Astrocyte (in vitro differentiated cells and primary cell): ENCODE measurements at regions not wholly inside any gene's neighbourhood (a gene's known extent, or its start where the extent isn't known, plus 50 kb on each side); places are given as distances from the start of the nearest gene placed in this dataset.

Experiments used
- DNase-seq: peaks from one replicate; pipeline ENCODE4 v3.0.0-alpha.2; 2010; ENCODE audit warnings: low read depth
- FAIRE-seq: peaks from 2 replicates; lab custom pipeline; 2011; peaks lifted over from hg19 to GRCh38; lab: Jason Lieb, UNC
- H2AFZ ChIP-seq: 2 replicates; pipeline ENCODE4 v1.6.0; 2012; ENCODE audit warnings: low read depth, low read length, inconsistent platforms
- H3K27ac ChIP-seq: 2 replicates; pipeline ENCODE4 v1.5.1; 2011; ENCODE audit warnings: low read depth, low read length, inconsistent platforms
- H3K27me3 ChIP-seq: 2 replicates; pipeline ENCODE4 v1.6.0; 2011; ENCODE audit warnings: low read length, inconsistent platforms; ENCODE audit not compliant: insufficient read depth
- H3K36me3 ChIP-seq: 2 replicates; pipeline ENCODE4 v1.5.1; 2011; ENCODE audit warnings: low read length, inconsistent platforms; ENCODE audit not compliant: insufficient read depth
- H3K4me1 ChIP-seq: 2 replicates; pipeline ENCODE4 v1.5.1; 2011; ENCODE audit warnings: low read length, inconsistent platforms; ENCODE audit not compliant: insufficient read depth
- H3K4me2 ChIP-seq: 2 replicates; pipeline ENCODE4 v1.6.0; 2012; ENCODE audit warnings: low read length, inconsistent platforms
- H3K4me3 ChIP-seq: 2 replicates; pipeline ENCODE4 v1.5.1; 2011; ENCODE audit warnings: low read depth, mild to moderate bottlenecking, low read length, inconsistent platforms; ENCODE audit not compliant: insufficient read depth
- H3K79me2 ChIP-seq: 2 replicates; pipeline ENCODE4 v1.6.0; 2012; ENCODE audit warnings: mild to moderate bottlenecking, low read length, inconsistent platforms; ENCODE audit not compliant: insufficient read depth
- H3K9ac ChIP-seq: 2 replicates; pipeline ENCODE4 v1.6.0; 2012; ENCODE audit warnings: mild to moderate bottlenecking, low read length, inconsistent platforms
- H3K9me3 ChIP-seq: 2 replicates; pipeline ENCODE4 v1.5.1; 2012; ENCODE audit warnings: low read depth, mild to moderate bottlenecking, low read length, inconsistent platforms; ENCODE audit not compliant: insufficient read depth
- H4K20me1 ChIP-seq: 2 replicates; pipeline ENCODE4 v1.6.0; 2012; ENCODE audit warnings: low read length, inconsistent platforms; ENCODE audit not compliant: insufficient read depth
- H3K27ac Mint-ChIP-seq: one replicate; pipeline ENCODE4 v1.8.0; 2021; ENCODE audit warnings: mild to moderate bottlenecking, mixed read lengths; ENCODE audit not compliant: unreplicated experiment
- H3K27me3 Mint-ChIP-seq: one replicate; pipeline ENCODE4 v1.8.0; 2021; ENCODE audit warnings: low read depth, mixed read lengths; ENCODE audit not compliant: unreplicated experiment
- H3K36me3 Mint-ChIP-seq: one replicate; pipeline ENCODE4 v1.8.0; 2021; ENCODE audit warnings: low read depth, mixed read lengths; ENCODE audit not compliant: unreplicated experiment
- H3K4me1 Mint-ChIP-seq: one replicate; pipeline ENCODE4 v1.8.0; 2021; ENCODE audit warnings: low read depth, mixed read lengths; ENCODE audit not compliant: unreplicated experiment
- H3K4me3 Mint-ChIP-seq: one replicate; pipeline ENCODE4 v1.8.0; 2021; ENCODE audit warnings: mild to moderate bottlenecking, moderate library complexity, mixed read lengths; ENCODE audit not compliant: unreplicated experiment
- H3K9me3 Mint-ChIP-seq: one replicate; pipeline ENCODE4 v1.8.0; 2021; ENCODE audit warnings: mild to moderate bottlenecking, mixed read lengths; ENCODE audit not compliant: unreplicated experiment
- CTCF ChIP-seq: IDR thresholded peaks from 2 replicates; pipeline ENCODE4 v1.5.1; 2011; ENCODE audit warnings: low read depth, mild to moderate bottlenecking, inconsistent platforms, low read length, moderate library complexity; ENCODE audit not compliant: insufficient read depth
- EZH2 ChIP-seq: IDR thresholded peaks from 2 replicates; pipeline ENCODE4 v1.6.1; 2012; ENCODE audit warnings: mild to moderate bottlenecking, low read length, inconsistent platforms; ENCODE audit not compliant: insufficient read depth

- no peak for FAIRE-seq
Observed at GRCh38 chr18:78006774-78007260, 757.2 kb downstream of the GALR1 start.

DNA sequence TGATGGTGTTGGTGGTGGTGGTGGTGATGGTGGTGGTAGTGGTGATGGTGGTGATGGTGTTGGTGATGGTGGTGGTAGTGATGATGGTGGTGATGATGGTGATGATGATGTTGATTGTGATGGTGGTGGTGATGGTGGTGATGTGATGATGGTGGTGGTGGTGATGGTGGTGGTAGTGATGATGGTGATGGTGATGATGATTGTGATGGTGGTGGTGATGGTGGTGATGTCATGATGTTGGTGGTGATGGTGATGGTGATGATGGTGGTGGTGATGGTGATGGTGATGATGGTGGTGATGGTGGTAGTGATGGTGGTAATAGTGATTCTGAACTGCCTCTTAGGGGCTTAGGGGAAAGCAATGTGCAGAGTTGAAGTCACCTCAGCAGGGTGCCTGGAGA, 760.7 kb downstream of the GALR1 start:
- DNase-seq, result no peak
- H3K27me3 ChIP-seq, result no peaks in the 10 kb centered on the region
- H3K4me1 ChIP-seq, result no peaks in the 10 kb centered on the region
- H3K4me3 ChIP-seq, result no peak overlapping the region
- no peaks in the 10 kb centered on the region for H4K20me1 ChIP-seq
- no peaks in the 10 kb centered on the region for H3K79me2 ChIP-seq
- no peak overlapping the region for H3K9ac ChIP-seq
- H3K36me3 Mint-ChIP-seq, result no peaks in the 10 kb centered on the region
- no peak overlapping the region for H3K27ac Mint-ChIP-seq
- H2AFZ ChIP-seq, result no peak overlapping the region
- FAIRE-seq, result no peak
- H3K36me3 ChIP-seq, result no peaks in the 10 kb centered on the region
- no peak overlapping the region for H3K27ac ChIP-seq
- H3K4me3 Mint-ChIP-seq, result no peak overlapping the region
- H3K9me3 ChIP-seq, result peaks cover 8% of the 10 kb centered on the region
- H3K4me2 ChIP-seq, result no peak overlapping the region
- H3K27me3 Mint-ChIP-seq, result no peaks in the 10 kb centered on the region
- H3K4me1 Mint-ChIP-seq, result no peaks in the 10 kb centered on the region
- no peak for TF ChIP-seq EZH2
- peaks cover 15% of the 10 kb centered on the region for H3K9me3 Mint-ChIP-seq

More at GRCh38 chr18:78006774-78007260, 757.2 kb downstream of the GALR1 start:
- H3K27ac Mint-ChIP-seq, result no peak overlapping the region
- H3K9me3 Mint-ChIP-seq, result peaks cover 10% of the 10 kb centered on the region
- Histone ChIP-seq H3K4me3 (no peak overlapping the region), H3K9ac (no peak overlapping the region), H3K79me2 (no peaks in the 10 kb centered on the region), H3K27ac (no peak overlapping the region), H3K27me3 (no peaks in the 10 kb centered on the region), H3K36me3 (no peaks in the 10 kb centered on the region), H3K4me1 (no peaks in the 10 kb centered on the region), H2AFZ (no peak overlapping the region), H3K4me2 (no peak overlapping the region), H3K9me3 (peaks cover 12% of the 10 kb centered on the region), H4K20me1 (no peaks in the 10 kb centered on the region)
- H3K4me1 Mint-ChIP-seq, result no peaks in the 10 kb centered on the region
- no peaks in the 10 kb centered on the region for H3K36me3 Mint-ChIP-seq
- no peak for TF ChIP-seq CTCF
- no peak for TF ChIP-seq EZH2
- no peak overlapping the region for H3K4me3 Mint-ChIP-seq
- H3K27me3 Mint-ChIP-seq, result no peaks in the 10 kb centered on the region
- DNase-seq, result no peak

GRCh38 chr18:78017869-78018268, 768.2 kb downstream of the GALR1 start:
- H3K9ac ChIP-seq, result no peak overlapping the region
- FAIRE-seq (no peak), DNase-seq (no peak)
- no peak overlapping the region for H3K4me2 ChIP-seq
- no peaks in the 10 kb centered on the region for H3K27me3 ChIP-seq
- no peaks in the 10 kb centered on the region for H3K36me3 ChIP-seq
- peaks cover 8% of the 10 kb centered on the region for H3K9me3 ChIP-seq
- H3K27ac Mint-ChIP-seq, result no peak overlapping the region
- H3K27ac ChIP-seq, result no peak overlapping the region
- H4K20me1 ChIP-seq, result no peaks in the 10 kb centered on the region
- H3K9me3 Mint-ChIP-seq, result peaks cover under 1% of the 10 kb centered on the region
- no peak overlapping the region for H2AFZ ChIP-seq
- no peak overlapping the region for H3K4me3 ChIP-seq
- no peaks in the 10 kb centered on the region for H3K36me3 Mint-ChIP-seq
- H3K4me3 Mint-ChIP-seq, result no peak overlapping the region
- no peaks in the 10 kb centered on the region for H3K4me1 ChIP-seq
- no peaks in the 10 kb centered on the region for H3K27me3 Mint-ChIP-seq
- no peaks in the 10 kb centered on the region for H3K79me2 ChIP-seq
- no peak for TF ChIP-seq EZH2
- TF ChIP-seq CTCF, result no peak
- H3K4me1 Mint-ChIP-seq, result no peaks in the 10 kb centered on the region
